PFSK-1 (cell line): ENCODE measurements at regions not wholly inside any gene's neighbourhood (a gene's known extent, or its start where the extent isn't known, plus 50 kb on each side); places are given as distances from the start of the nearest gene placed in this dataset.

Source experiments
- POLR2AphosphoS5 ChIP-seq: IDR thresholded peaks from 2 replicates; pipeline ENCODE4 v1.6.1; 2012; ENCODE audit warnings: low read depth, mild to moderate bottlenecking, control low read depth, low read length, moderate library complexity
- REST ChIP-seq, 2 experiments: IDR thresholded peaks; 2 replicates each; pipeline versions ENCODE4 v1.6.1 to v1.8.0; 2011 to 2012; ENCODE audit warnings: low read depth in 2 of 2, low read length in 2 of 2, control low read depth in 1 of 2, inconsistent platforms in 1 of 2, mild to moderate bottlenecking in 1 of 2, moderate library complexity in 1 of 2; ENCODE audit not compliant: insufficient read depth in 1 of 2
- SIN3A ChIP-seq: IDR thresholded peaks from 2 replicates; pipeline ENCODE4 v1.6.1; 2012; ENCODE audit warnings: mild to moderate bottlenecking, low read length, moderate library complexity, borderline replicate concordance; ENCODE audit not compliant: insufficient read depth
- TAF1 ChIP-seq: IDR thresholded peaks from 2 replicates; pipeline ENCODE4 v1.6.1; 2012; ENCODE audit warnings: low read length, control low read depth, borderline replicate concordance; ENCODE audit not compliant: insufficient read depth

GRCh38 chr10:30781670-30782121 is 152.1 kb upstream of the LYZL2 start:
- TF ChIP-seq POLR2AphosphoS5 (no peak), REST (IDR thresholded peaks at IDR 0.05; ENCODE audit: insufficient read depth in 1 of 2, low read depth in 2 of 2, low read length in 2 of 2) (no peak), SIN3A (no peak), TAF1 (no peak)
